ENCODE measurements at regions not wholly inside any gene's neighbourhood (a gene's known extent, or its start where the extent isn't known, plus 50 kb on each side); places are given as distances from the start of the nearest gene placed in this dataset.
"Not testable (repeated sequence)": the region's sequence is repeated elsewhere in the genome, so short reads cannot be mapped to it uniquely, and the experiment has no call there.

DNA sequence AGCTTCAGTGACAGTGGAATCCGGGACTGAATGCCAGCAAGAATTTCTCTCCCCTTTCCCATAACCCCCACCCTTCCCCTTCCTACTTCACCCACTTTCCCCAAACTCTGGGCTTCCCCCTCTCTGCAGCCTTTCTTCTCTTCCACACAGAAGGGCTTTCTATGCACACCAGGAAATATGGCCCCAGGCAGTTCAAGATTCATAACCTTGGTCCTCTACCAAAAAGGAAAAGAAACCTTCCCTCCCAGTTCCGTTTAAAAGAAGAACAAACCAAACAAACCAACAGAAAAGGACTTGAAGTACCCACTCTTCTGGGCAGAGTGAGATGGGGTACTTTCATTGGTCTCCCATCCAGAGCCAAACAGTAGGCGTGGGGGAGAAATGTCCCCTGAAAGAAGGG lies 68.8 kb upstream of the ABHD2 start:
- intact Hi-C loops (cut with DNase I) = loop anchor here (5.0 kb wide), 1 partner anchor 112 kb away; no protein-coding TSS in a partner anchor
- no peak for DNase-seq

DNA sequence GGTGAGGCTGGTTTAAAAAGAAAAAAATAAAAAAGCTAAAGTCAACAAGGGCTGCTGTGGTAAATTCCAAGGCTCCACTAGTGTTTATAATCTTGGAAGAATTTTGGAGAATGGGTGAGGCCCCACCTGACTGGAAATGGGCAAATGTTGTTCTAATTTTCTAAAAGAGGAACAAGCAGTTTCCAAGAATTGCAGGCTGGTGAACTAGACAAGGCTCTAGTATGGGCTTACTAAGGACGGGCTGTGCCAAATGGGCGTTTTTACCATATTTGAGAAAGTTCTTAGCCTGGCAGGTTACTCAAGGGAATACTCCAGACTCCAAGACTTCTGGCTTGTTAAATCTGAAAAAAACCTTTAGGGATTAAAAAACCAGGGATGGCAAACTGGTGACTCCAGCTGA lies 67.0 kb upstream of the ABHD2 start:
- DNase-seq = peak in 1 of 42 donors; percentile 32
- intact Hi-C loops (cut with DNase I) = no loop called here

DNA sequence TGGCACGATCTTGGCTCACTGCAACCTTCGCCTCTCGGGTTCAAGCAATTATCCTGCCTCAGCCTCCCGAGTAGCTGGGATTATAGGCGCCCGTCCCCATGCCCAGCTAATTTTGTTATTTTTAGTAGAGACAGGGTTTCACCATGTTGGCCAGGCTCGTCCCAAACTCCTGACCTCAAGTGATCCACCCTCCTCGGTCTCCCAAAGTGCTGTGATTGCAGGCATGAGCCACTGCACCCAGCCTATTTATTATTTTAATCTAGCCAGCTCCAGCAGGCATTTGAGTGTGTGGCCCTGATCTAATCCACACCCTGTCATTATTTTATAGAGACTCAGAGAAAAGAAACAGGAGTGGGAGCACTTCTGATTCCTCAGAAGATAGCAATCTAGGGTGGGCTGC lies 66.4 kb upstream of the ABHD2 start:
- intact Hi-C loops (cut with DNase I); DNase-seq: not testable (repeated sequence)

DNA sequence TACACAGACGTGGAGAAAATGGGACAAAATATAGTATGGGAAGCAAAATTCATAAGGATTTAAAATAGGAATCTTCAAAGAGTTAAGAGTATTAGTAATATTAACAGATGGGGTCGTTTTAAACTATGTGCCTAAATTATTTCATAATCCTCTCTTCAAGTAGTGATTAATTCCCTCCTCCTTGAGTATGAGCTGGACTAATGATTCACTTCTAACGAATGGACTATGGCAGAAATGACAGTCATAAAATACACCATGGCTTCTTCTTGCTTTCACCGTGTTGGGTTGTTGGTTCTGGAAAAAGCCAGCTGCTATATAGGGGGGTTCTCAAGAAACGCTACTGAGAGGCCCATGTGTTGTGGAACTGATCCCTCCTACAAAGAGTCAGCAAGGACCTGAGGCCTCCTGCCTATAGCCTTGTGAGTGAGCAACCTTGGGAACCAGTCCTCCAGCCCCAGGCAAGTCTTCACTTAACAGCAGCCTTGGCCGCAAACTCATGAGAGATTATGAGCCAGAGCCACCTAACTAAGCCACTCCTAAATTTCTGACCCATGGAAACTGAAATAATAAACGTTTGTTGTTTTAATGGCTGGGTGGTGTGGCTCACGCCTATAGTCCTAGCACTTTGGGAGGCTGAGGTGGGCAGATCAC lies 64.8 kb upstream of the ABHD2 start:
- intact Hi-C loops (cut with DNase I) = no loop called here
- peak in 2 of 42 donors; percentile 1 to 23 for DNase-seq

DNA sequence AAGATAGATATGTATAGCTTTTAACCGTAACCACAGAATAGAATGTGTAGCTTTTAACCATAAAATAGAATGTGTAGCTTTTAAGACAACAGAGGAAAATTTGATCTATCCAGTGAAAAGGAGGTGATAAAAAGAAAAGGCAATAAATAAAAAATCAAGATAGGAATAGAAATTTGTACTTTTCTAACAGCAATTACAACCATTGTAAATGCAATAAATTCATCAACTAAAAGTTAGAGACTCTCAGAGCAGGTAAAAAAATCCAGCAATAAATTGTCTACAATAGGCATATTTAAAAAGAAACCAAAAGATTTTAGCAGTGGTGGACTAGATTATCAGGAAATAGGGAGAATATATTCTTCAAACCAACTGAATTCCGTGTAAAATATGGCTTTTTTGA lies 63.8 kb upstream of the ABHD2 start:
- no peak for DNase-seq
- intact Hi-C loops (cut with DNase I) = no loop called here

DNA sequence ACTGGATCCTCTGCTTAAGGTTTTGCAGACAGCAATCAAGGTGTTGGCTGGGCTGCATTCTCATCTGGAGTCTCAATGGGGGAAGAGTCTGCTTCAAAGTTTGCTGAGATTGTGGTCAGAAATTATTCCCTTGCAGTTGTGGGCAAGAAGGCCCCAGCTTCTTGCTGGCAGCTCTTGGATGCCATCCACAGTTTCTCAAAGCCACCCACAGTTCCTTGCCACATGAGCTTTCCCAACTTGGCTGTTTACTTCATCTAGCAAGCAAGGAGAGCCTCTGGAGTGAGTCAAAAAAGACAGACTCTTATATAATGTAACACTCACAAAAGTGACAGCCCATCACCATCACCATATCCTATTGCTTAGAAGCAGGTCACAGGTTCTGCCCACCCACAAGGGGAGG lies 62.1 kb upstream of the ABHD2 start:
- intact Hi-C loops (cut with DNase I) = no loop called here
- peak in 2 of 42 donors; percentile 12 to 19 for DNase-seq

DNA sequence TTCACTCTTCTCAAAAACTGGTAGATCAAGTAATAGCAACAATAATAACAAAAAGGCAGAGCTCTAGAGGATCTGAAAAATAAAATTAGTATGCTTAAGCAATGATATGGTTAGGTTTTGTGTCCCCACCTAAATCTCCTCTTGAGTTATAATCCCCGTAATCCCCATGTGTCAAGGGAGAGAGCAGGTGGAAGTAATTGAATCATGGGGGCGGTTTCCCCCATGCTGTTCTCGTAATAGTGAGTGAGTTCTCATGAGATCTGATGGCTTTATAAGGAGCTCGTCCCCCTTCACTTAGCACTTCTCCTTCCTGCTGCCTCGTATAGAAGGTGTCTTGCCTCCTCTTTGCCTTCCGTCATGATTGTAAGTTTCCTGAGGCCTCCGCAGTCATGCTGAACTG lies 60.2 kb upstream of the ABHD2 start:
- peak in 2 of 42 donors; percentile 3 to 4 for DNase-seq
- intact Hi-C loops (cut with DNase I) = no loop called here

DNA sequence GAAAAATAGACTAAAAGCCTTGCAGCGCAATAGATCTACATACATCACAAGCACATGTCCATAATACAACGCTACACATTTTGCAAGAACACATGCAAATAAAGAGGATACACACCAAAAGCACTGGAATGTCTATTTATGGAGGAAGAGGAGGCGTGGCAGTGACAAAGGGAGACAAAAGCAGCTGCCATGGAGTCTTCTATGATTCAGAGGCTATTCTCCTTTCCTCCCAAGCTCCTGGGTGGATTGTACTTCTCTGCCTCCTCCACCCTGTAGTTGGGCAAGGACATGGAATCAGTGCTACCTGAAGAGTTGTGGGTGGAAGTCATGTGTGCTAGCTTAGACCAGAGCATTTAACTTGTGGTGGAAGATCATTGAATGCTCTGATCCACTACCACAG lies 57.9 kb upstream of the ABHD2 start:
- intact Hi-C loops (cut with DNase I) = no loop called here
- DNase-seq = peak in 2 of 42 donors; percentile 0 to 25

DNA sequence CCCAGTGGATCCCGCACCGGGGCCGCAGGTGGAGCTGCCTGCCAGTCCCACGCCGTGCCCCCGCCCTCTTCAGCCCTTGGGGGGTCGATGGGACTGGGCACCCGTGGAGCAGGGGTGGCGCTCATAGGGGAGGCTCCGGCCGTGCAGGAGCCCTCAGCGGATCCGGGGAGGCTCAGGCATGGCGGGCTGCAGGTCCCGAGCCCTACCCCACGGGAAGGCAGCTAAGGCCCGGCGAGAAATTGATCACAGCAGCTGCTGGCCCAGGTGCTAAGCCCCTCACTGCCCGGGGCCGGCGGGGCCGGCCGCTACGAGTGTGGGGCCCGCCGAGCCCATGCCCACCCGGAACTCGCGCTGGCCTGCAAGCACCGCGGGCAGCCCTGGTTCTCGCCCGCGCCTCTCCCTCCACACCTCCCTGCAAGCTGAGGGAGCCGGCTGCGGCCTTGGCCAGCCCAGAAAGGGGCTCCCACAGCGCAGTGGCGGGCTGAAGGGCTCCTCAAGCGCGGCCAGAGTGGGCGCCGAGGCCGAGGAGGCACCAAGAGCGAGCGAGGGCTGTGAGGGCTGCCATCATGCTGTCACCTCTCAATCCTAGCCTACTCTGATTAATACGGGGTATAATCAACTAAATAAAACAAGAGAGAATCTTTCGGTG lies 56.5 kb upstream of the ABHD2 start:
- intact Hi-C loops (cut with DNase I) = not testable (repeated sequence)
- DNase-seq = peak in 2 of 42 donors; percentile 4 to 18

DNA sequence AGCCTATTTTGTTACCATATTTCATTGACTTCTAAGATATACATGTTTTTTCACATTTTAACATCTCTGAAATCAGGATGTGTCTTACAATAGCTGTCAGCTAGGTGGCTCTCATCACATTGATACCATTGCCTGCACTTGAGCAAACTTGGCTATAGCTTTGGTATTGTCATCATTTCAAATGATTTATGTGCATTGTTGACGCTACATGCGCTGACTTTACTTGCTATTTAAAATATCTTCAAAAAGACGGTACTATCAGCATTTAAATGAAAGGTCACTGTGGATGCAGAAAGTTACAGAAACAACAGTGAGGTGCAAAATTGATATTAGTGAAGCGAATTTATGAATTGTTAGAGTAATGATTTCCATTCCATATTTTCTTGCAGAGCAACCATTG lies 54.0 kb upstream of the ABHD2 start:
- intact Hi-C loops (cut with DNase I) = no loop called here
- DNase-seq = peak in 4 of 42 donors; percentile 25 to 52 (median 44)

DNA sequence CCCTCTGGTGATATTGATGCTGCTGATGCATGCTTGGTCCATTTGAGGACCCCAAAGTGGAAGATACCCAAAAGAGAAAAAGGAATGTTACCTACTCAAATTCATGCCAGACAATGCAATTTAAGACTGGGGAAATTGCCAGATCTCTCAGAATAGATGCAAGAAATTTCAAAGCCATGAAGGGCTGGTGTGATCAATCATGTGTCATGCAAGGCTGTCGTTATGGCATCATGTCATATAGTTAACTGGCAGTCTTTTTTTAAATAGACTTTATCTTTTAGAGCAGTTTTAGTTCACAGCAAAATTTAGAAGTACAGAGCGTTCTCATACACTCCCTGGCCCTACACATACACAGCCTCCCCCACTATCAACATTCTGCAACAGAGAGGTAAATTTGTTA lies 53.1 kb upstream of the ABHD2 start:
- DNase-seq = peak in 2 of 42 donors; percentile 13 to 21
- intact Hi-C loops (cut with DNase I) = no loop called here

DNA sequence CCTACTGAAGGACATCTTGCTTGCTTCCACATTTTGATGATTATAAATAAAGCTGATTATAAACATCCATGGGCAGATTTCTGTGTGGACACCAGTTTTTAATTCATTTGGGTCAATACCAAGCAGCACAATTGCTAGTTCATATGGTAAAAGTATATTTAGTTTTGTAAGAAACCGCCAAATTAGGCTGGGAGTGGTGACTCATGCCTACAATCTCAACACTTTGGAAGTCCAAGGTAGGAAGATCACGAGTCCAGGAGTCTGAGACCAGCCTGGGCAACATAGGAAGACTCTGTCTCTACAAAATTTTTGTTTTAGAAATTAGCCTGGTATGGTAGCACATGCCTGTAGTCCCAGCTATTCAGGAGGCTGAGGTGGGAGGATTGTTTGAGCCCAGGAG lies 52.6 kb upstream of the ABHD2 start:
- DNase-seq = peak in 1 of 42 donors; percentile 9
- intact Hi-C loops (cut with DNase I) = no loop called here

DNA sequence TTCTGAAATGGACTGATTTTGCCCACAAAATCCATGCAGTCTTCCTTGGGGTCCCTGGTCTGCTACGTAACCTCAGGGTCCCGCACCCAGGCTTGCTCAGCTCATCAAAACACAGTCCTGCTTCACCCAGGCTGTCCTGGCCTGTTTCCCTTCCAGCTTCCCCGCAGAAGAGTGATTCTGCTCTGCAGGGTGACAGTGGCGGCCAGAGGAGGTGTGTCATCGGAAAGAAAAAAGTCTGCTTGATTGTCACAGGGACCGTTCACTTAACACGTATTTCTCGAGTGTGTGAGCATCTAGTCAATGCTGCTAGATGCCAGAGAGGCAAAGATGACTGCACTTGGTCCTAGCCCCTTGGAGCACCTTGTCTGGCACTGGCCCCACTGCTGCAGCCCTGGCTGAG lies 50.1 kb upstream of the ABHD2 start:
- DNase-seq = peak in 2 of 42 donors; percentile 17 to 25
- intact Hi-C loops (cut with DNase I) = no loop called here
